ENCODE measurements at regions not wholly inside any gene's neighbourhood (a gene's known extent, or its start where the extent isn't known, plus 50 kb on each side); places are given as distances from the start of the nearest gene placed in this dataset.

GRCh38 chr19:31534231-31534630 is 185.0 kb upstream of the TSHZ3 start:
- in situ Hi-C loops (cut with HindIII; ENCODE audit: extremely low pct_ligation_motif_present, low pct_unique_long_range_greater_than_20kb) (no loop called here), intact Hi-C loops (cut with micrococcal nuclease; ENCODE audit: unreplicated experiment) (no loop called here)
- ATAC-seq: no peak
- Histone ChIP-seq H3K4me2 (ENCODE audit: low read depth, low read length) (no peak overlapping the region), H3K27ac (ENCODE audit: extremely low read length, insufficient read depth, low read length) (no peak overlapping the region), H2AFZ (ENCODE audit: low read length) (no peak overlapping the region), H4K20me1 (ENCODE audit: insufficient read depth, low read length) (no peaks in the 10 kb centered on the region), H3K27me3 (ENCODE audit: control insufficient read depth in 1 of 2, insufficient read depth in 2 of 2, low read length in 2 of 2) (no peaks in the 10 kb centered on the region; a peak in 1 of 5 replicates), H3K79me2 (ENCODE audit: insufficient read depth, low read length) (no peaks in the 10 kb centered on the region), H3K36me3 (replicated peaks in 1 of 2; ENCODE audit: control insufficient read depth in 1 of 2, insufficient read depth in 2 of 2, low read length in 2 of 2) (no peaks in the 10 kb centered on the region), H3K4me3 (replicated peaks in 1 of 3; ENCODE audit: insufficient read depth in 1 of 3, low read depth in 2 of 3, low read length in 3 of 3) (no peak overlapping the region), H3K9me3 (ENCODE audit: low read length) (peaks cover 75% of the 10 kb centered on the region), H3K4me1 (ENCODE audit: insufficient read depth, low read length) (no peaks in the 10 kb centered on the region), H3K9ac (ENCODE audit: insufficient read depth, low read depth, low read length) (no peak overlapping the region)
- POLR2A ChIA-PET: no interaction called here
- DNase-seq (ENCODE audit: low spot score): no peak
- TF ChIP-seq ZBTB21 (CRISPR knock-in tag; IDR thresholded peaks at IDR 0.05): no peak
- no peak for TF ChIP-seq ZNF335 (CRISPR knock-in tag; IDR thresholded peaks at IDR 0.05)
- TF ChIP-seq ZNF772 (CRISPR knock-in tag; IDR thresholded peaks at IDR 0.05): no peak
- TF ChIP-seq ZFP41 (CRISPR knock-in tag; IDR thresholded peaks at IDR 0.05; ENCODE audit: borderline replicate concordance): no peak
- no peak for TF ChIP-seq HIVEP1 (CRISPR knock-in tag; IDR thresholded peaks at IDR 0.05)
- TF ChIP-seq GATAD2A (CRISPR knock-in tag; IDR thresholded peaks at IDR 0.05): no peak
- no peak for TF ChIP-seq THAP9 (CRISPR knock-in tag; IDR thresholded peaks at IDR 0.05; ENCODE audit: borderline replicate concordance)
- no peak for TF ChIP-seq ZNF496 (CRISPR knock-in tag; IDR thresholded peaks at IDR 0.05; ENCODE audit: insufficient replicate concordance)
- TF ChIP-seq ZNF383 (CRISPR knock-in tag; IDR thresholded peaks at IDR 0.05; ENCODE audit: borderline replicate concordance): no peak
- TF ChIP-seq ZNF350 (CRISPR knock-in tag; IDR thresholded peaks at IDR 0.05; ENCODE audit: borderline replicate concordance, low read depth): no peak
- TF ChIP-seq SMARCC2 (IDR thresholded peaks at IDR 0.05): no peak
- no peak for TF ChIP-seq BRF2 (CRISPR knock-in tag; IDR thresholded peaks at IDR 0.05)
- TF ChIP-seq TCF7 (IDR thresholded peaks at IDR 0.05; ENCODE audit: low read depth): no peak
- TF ChIP-seq ZBTB4 (CRISPR knock-in tag; IDR thresholded peaks at IDR 0.05; ENCODE audit: borderline replicate concordance): no peak
- no peak for TF ChIP-seq ZNF614 (CRISPR knock-in tag; IDR thresholded peaks at IDR 0.05; ENCODE audit: borderline replicate concordance)
- TF ChIP-seq PHF21A (CRISPR knock-in tag; IDR thresholded peaks at IDR 0.05): no peak
- TF ChIP-seq ZNF317 (CRISPR knock-in tag; IDR thresholded peaks at IDR 0.05): no peak
- no peak for TF ChIP-seq GPN1 (CRISPR knock-in tag; IDR thresholded peaks at IDR 0.05; ENCODE audit: borderline replicate concordance)
- TF ChIP-seq ZNF629 (CRISPR knock-in tag; conservative IDR thresholded peaks at IDR 0.05): no peak
- no peak for TF ChIP-seq AGO2 (optimal IDR thresholded peaks at IDR 0.05; ENCODE audit: low read depth, low read length)
- no peak for FAIRE-seq
- BruUV-seq (replicated peaks): no TSS peak
- CTCF ChIA-PET (ENCODE audit: low intra/inter-chr PET ratio, low total read pairs): no interaction called here

Measured in HepG2 (cell line).